ENCODE measurements at regions not wholly inside any gene's neighbourhood (a gene's known extent, or its start where the extent isn't known, plus 50 kb on each side); places are given as distances from the start of the nearest gene placed in this dataset.

GRCh38 chr6:165798991-165799390, 135.9 kb upstream of the PDE10A start:
- Mint-ChIP-seq H3K4me1 (no peaks in the 10 kb centered on the region; the same call in 2 of the 3 replicates), H3K9me3 (no peaks in the 10 kb centered on the region), H3K27ac (no peak overlapping the region; the same call in 1 of the 2 replicates), H3K4me3 (no peak overlapping the region), H3K36me3 (ENCODE audit: low read depth) (no peaks in the 10 kb centered on the region), H3K27me3 (ENCODE audit: insufficient read depth, low read depth, poor library complexity) (peaks cover 5% of the 10 kb centered on the region)
- H3K27me3 ChIP-seq (ENCODE audit: insufficient read depth), result peaks cover 11% of the 10 kb centered on the region
- H3K79me2 ChIP-seq (replicated peaks; ENCODE audit: insufficient read depth), result no peaks in the 10 kb centered on the region
- no peak overlapping the region for H3K4me3 ChIP-seq
- TF ChIP-seq NANOG (IDR thresholded peaks at IDR 0.05; ENCODE audit: borderline replicate concordance) (no peak), ZNF114 (CRISPR knock-in tag; IDR thresholded peaks at IDR 0.05) (no peak), EZH2phosphoT487 (IDR thresholded peaks at IDR 0.05; ENCODE audit: unreplicated experiment) (no peak), ZNF331 (CRISPR knock-in tag; IDR thresholded peaks at IDR 0.05; ENCODE audit: low read depth) (no peak), ZNF462 (CRISPR knock-in tag; IDR thresholded peaks at IDR 0.05) (no peak), POLR2AphosphoS5 (IDR thresholded peaks at IDR 0.05; ENCODE audit: low read depth) (no peak), ETS1 (IDR thresholded peaks at IDR 0.05) (no peak), CTCF (conservative IDR thresholded peaks at IDR 0.05; ENCODE audit: low read depth in 2 of 2) (no peak), STAT1 (IDR thresholded peaks at IDR 0.05; ENCODE audit: unreplicated experiment) (no peak), REST (IDR thresholded peaks at IDR 0.05; ENCODE audit: unreplicated experiment) (no peak), EZH2 (IDR thresholded peaks at IDR 0.05; ENCODE audit: low read depth, unreplicated experiment) (no peak)
- H3K4me1 ChIP-seq (ENCODE audit: insufficient read depth), result no peaks in the 10 kb centered on the region; the same call in 1 of the 2 replicates
- no peaks in the 10 kb centered on the region for H3F3A ChIP-seq (replicated peaks; ENCODE audit: low read depth)
- no peak overlapping the region for H2AFZ ChIP-seq
- DNase-seq (ENCODE audit: low spot score) (no peak), ATAC-seq (no peak)
- no peaks in the 10 kb centered on the region for H3K36me3 ChIP-seq (ENCODE audit: insufficient read depth)
- H3K27ac ChIP-seq (ENCODE audit: low read depth), result no peak overlapping the region
- peaks cover 4% of the 10 kb centered on the region; the same call in 1 of the 2 replicates for H3K9me2 ChIP-seq (ENCODE audit: insufficient read depth)
- no peak overlapping the region for H3K4me2 ChIP-seq
- H4K20me1 ChIP-seq (replicated peaks; ENCODE audit: insufficient read depth), result no peaks in the 10 kb centered on the region

Data from GM23338 (cell line).